SK-N-SH (cell line): ENCODE measurements at regions not wholly inside any gene's neighbourhood (a gene's known extent, or its start where the extent isn't known, plus 50 kb on each side); places are given as distances from the start of the nearest gene placed in this dataset.
"Not testable (repeated sequence)": the region's sequence is repeated elsewhere in the genome, so short reads cannot be mapped to it uniquely, and the experiment has no call there.

Experiments
- CTCF ChIA-PET: fragments of 300-600, 350-600 bp; formaldehyde crosslinking; extraction: SDS; loops from one replicate; lab custom pipeline; 2021; lab: Yijun Ruan, JAX
- POLR2A ChIA-PET: fragments of 350-600 bp; sonication (Branson Sonifier 250); formaldehyde crosslinking; extraction: SDS; loops from one replicate; lab custom pipeline; 2020; ENCODE audit warnings: antibody characterized with exemption, inconsistent platforms; lab: Yijun Ruan, JAX
- DNase-seq: peaks from one replicate; pipeline ENCODE4 v3.0.0; 2012
- H2AFZ ChIP-seq: fragments of 200-600 bp; sonication (generic); 2 replicates; pipeline ENCODE4 v1.8.1; 2016; ENCODE audit warnings: antibody characterized with exemption, mild to moderate bottlenecking, low read depth
- H3F3A ChIP-seq: fragments of 200-600 bp; sonication (generic); replicated peaks from 2 replicates; pipeline ENCODE3; 2016; ENCODE audit warnings: antibody characterized with exemption, mild to moderate bottlenecking; ENCODE audit not compliant: insufficient read depth
- H3K27ac ChIP-seq, 2 experiments: fragments of 200-500 bp in 1 of 2; fragments of 200-600 bp in 1 of 2; sonication (Bioruptor generic) in 1 of 2; sonication (generic), shearing (Covaris generic) in 1 of 2; 2 replicates each; pipeline versions ENCODE4 v1.5.1 to v1.6.1; 2014 to 2016; ENCODE audit warnings: low read depth in 2 of 2, inconsistent platforms in 1 of 2, low read length in 1 of 2, mild to moderate bottlenecking in 1 of 2, mixed read lengths in 1 of 2
- H3K27me3 ChIP-seq: fragments of 200-600 bp; sonication (generic), shearing (Covaris generic); 2 replicates; pipeline ENCODE4 v1.6.1; 2016; ENCODE audit warnings: mixed run types; ENCODE audit not compliant: insufficient read depth
- H3K36me3 ChIP-seq, 2 experiments: fragments of 200-500 bp in 1 of 2; fragments of 200-600 bp in 1 of 2; sonication (Bioruptor generic) in 1 of 2; sonication (generic) in 1 of 2; replicated peaks in 1 of 2; 2 replicates each; pipeline versions ENCODE3 to v1.5.1; 2014 to 2016; ENCODE audit warnings: low read length in 1 of 2, mild to moderate bottlenecking in 1 of 2; ENCODE audit not compliant: insufficient read depth in 2 of 2, control insufficient read depth in 1 of 2
- H3K4me1 ChIP-seq, 2 experiments: fragments of 200-500 bp in 1 of 2; fragments of 200-600 bp in 1 of 2; sonication (Bioruptor generic) in 1 of 2; sonication (generic), shearing (Covaris generic) in 1 of 2; 2 replicates each; pipeline versions ENCODE4 v1.5.1 to v1.6.1; 2014 to 2016; ENCODE audit warnings: low read depth in 1 of 2, low read length in 1 of 2, mixed run types in 1 of 2; ENCODE audit not compliant: insufficient read depth in 2 of 2, control insufficient read depth in 1 of 2
- H3K4me2 ChIP-seq: fragments of 200-600 bp; sonication (generic), shearing (Covaris generic); 2 replicates; pipeline ENCODE4 v1.6.1; 2017; ENCODE audit warnings: mixed run types
- H3K4me3 ChIP-seq, 2 experiments: fragments of 200-500 bp in 1 of 2; fragments of 200-600 bp in 1 of 2; sonication (Bioruptor generic) in 1 of 2; sonication (generic), shearing (Covaris generic) in 1 of 2; 2 replicates each; pipeline versions ENCODE4 v1.5.1 to v1.8.1; 2014 to 2016; ENCODE audit warnings: low read depth in 2 of 2, inconsistent platforms in 1 of 2, low read length in 1 of 2, mild to moderate bottlenecking in 1 of 2, mixed read lengths in 1 of 2, moderate library complexity in 1 of 2
- H3K79me2 ChIP-seq: fragments of 200-600 bp; sonication (generic); 2 replicates; pipeline ENCODE4 v1.8.1; 2017; ENCODE audit warnings: mild to moderate bottlenecking; ENCODE audit not compliant: insufficient read depth
- H3K9ac ChIP-seq: fragments of 200-600 bp; sonication (generic); 2 replicates; pipeline ENCODE4 v1.6.1; 2017; ENCODE audit warnings: mixed run types
- H3K9me2 ChIP-seq: fragments of 200-600 bp; sonication (generic); 2 replicates; pipeline ENCODE4 v1.6.1; 2017; ENCODE audit warnings: mixed run types
- H3K9me3 ChIP-seq: fragments of 200-600 bp; sonication (generic); 2 replicates; pipeline ENCODE4 v1.6.1; 2017; ENCODE audit warnings: mixed run types, mild to moderate bottlenecking, moderate library complexity
- H4K20me1 ChIP-seq: fragments of 200-600 bp; sonication (generic); 2 replicates; pipeline ENCODE4 v1.6.1; 2017; ENCODE audit warnings: mild to moderate bottlenecking, mixed run types; ENCODE audit not compliant: insufficient read depth
- CTCF ChIP-seq: fragments of 200-600 bp; sonication (generic); IDR thresholded peaks from 2 replicates; pipeline ENCODE4 v1.6.1; 2017; ENCODE audit warnings: antibody characterized with exemption, mild to moderate bottlenecking, moderate library complexity
- GABPA ChIP-seq: IDR thresholded peaks from 2 replicates; pipeline ENCODE4 v1.4.0; 2012; ENCODE audit warnings: low read depth, mild to moderate bottlenecking
- RFX5 ChIP-seq: IDR thresholded peaks from 2 replicates; pipeline ENCODE4 v1.6.1; 2012; ENCODE audit warnings: mild to moderate bottlenecking, improper control_type of control experiment, low read length
- WGBS: methylation state at CpG from one replicate; pipeline ENCODE4 v1.1.6; 2017; ENCODE audit warnings: low lambda C conversion rate; 5-methylcytosine and 5-hydroxymethylcytosine counted together

GRCh38 chr3:81072591-81072990, 688.9 kb downstream of the GBE1 start (continued):
- TF ChIP-seq RFX5: no peak

GRCh38 chr3:81068546-81068945, 692.9 kb downstream of the GBE1 start:
- H3K27me3 ChIP-seq: no peaks in the 10 kb centered on the region
- no peaks in the 10 kb centered on the region for H3K79me2 ChIP-seq
- no peaks in the 10 kb centered on the region for H3K4me1 ChIP-seq
- H3K4me2 ChIP-seq: no peak overlapping the region
- no peak overlapping the region for H3K27ac ChIP-seq
- CTCF ChIA-PET: no interaction called here
- POLR2A ChIA-PET: no interaction called here
- no peak for TF ChIP-seq CTCF
- TF ChIP-seq, all 33 proteins: peak for 0
- no peak overlapping the region for H2AFZ ChIP-seq
- no peaks in the 10 kb centered on the region for H3K9me2 ChIP-seq
- H3K36me3 ChIP-seq: no peaks in the 10 kb centered on the region
- H3F3A ChIP-seq: no peaks in the 10 kb centered on the region
- WGBS: 13% methylated on average over 1 of the region's 1 CpG
- H3K9me3 ChIP-seq: no peaks in the 10 kb centered on the region
- no peak overlapping the region for H3K4me3 ChIP-seq
- no peak overlapping the region for H3K9ac ChIP-seq
- no peak for DNase-seq
- no peaks in the 10 kb centered on the region for H4K20me1 ChIP-seq

DNA sequence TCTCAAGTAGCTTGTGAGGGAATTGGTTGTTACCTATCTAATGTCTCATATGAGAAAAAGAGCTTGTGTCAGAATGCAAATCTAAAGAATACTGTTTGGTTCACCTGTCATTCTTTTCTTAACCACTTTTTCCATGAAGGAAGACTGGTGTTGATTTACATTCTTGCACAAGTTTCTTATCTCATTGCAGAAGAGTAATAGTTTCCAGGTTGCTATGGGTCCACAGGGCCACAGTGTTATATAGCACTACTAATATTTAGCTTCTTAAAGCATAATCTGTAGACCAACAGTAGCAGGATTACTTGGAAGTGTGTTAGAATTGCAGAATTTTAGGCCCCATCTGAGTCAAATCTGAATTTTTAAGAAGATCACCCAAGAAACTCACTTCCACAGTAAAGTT, 697.5 kb downstream of the GBE1 start:
- no peaks in the 10 kb centered on the region for H3F3A ChIP-seq
- DNase-seq: no peak
- H3K79me2 ChIP-seq: no peaks in the 10 kb centered on the region
- POLR2A ChIA-PET: no interaction called here
- no peak overlapping the region for H3K9ac ChIP-seq
- no peak overlapping the region for H2AFZ ChIP-seq
- H3K4me3 ChIP-seq: no peak overlapping the region
- TF ChIP-seq GABPA: no peak
- TF ChIP-seq, all 33 proteins: peak for 0
- no peak overlapping the region for H3K27ac ChIP-seq
- no peak overlapping the region for H3K4me2 ChIP-seq
- no peaks in the 10 kb centered on the region for H3K27me3 ChIP-seq
- H3K9me2 ChIP-seq: no peaks in the 10 kb centered on the region
- H3K4me1 ChIP-seq: no peaks in the 10 kb centered on the region
- H3K36me3 ChIP-seq: no peaks in the 10 kb centered on the region
- CTCF ChIA-PET: no interaction called here
- H3K9me3 ChIP-seq: no peaks in the 10 kb centered on the region
- H4K20me1 ChIP-seq: no peaks in the 10 kb centered on the region

GRCh38 chr3:81051133-81051532, 710.3 kb downstream of the GBE1 start:
- H3F3A ChIP-seq, H4K20me1 ChIP-seq, H3K79me2 ChIP-seq, DNase-seq, H3K27me3 ChIP-seq, H2AFZ ChIP-seq, H3K9me3 ChIP-seq, H3K9me2 ChIP-seq, H3K36me3 ChIP-seq, CTCF ChIA-PET, H3K9ac ChIP-seq, H3K4me3 ChIP-seq, H3K4me2 ChIP-seq, H3K4me1 ChIP-seq, H3K27ac ChIP-seq, POLR2A ChIA-PET: not testable (repeated sequence)
- 38% methylated on average over 2 of the region's 2 CpGs for WGBS
